ENCODE measurements at regions not wholly inside any gene's neighbourhood (a gene's known extent, or its start where the extent isn't known, plus 50 kb on each side); places are given as distances from the start of the nearest gene placed in this dataset.

- TF ChIP-seq CTCF (IDR thresholded peaks at IDR 0.05; ENCODE audit: low read length) (no peak), EZH2 (optimal IDR thresholded peaks at IDR 0.05; ENCODE audit: low read depth, low read length) (no peak), EZH2phosphoT487 (IDR thresholded peaks at IDR 0.05; ENCODE audit: low read length) (no peak)
Measured at GRCh38 chr4:63017300-63017699, 1392.0 kb downstream of the TECRL start.
